ENCODE measurements at regions not wholly inside any gene's neighbourhood (a gene's known extent, or its start where the extent isn't known, plus 50 kb on each side); places are given as distances from the start of the nearest gene placed in this dataset.
A peak's percentile ranks its signal among the peaks of the same experiment; 100 is the strongest.

- Histone ChIP-seq H3K36me3 (replicated peaks; ENCODE audit: insufficient read depth, low read length) (no peaks in the 10 kb centered on the region), H3K9ac (ENCODE audit: low read length) (no peak overlapping the region), H3F3A (ENCODE audit: insufficient read depth, low read length) (no peaks in the 10 kb centered on the region), H3K9me2 (replicated peaks; ENCODE audit: insufficient read depth, low read length) (no peaks in the 10 kb centered on the region), H2AFZ (ENCODE audit: low read length) (peak overlapping the region; percentile 35; the same call in 1 of the 2 replicates), H3K79me2 (ENCODE audit: low read length) (no peaks in the 10 kb centered on the region), H3K4me2 (ENCODE audit: low read depth, low read length) (no peak overlapping the region), H3K9me3 (replicated peaks; ENCODE audit: insufficient read depth, low read length) (no peaks in the 10 kb centered on the region), H3K4me1 (ENCODE audit: low read length) (no peaks in the 10 kb centered on the region; the same call in 1 of the 2 replicates), H3K27me3 (replicated peaks; ENCODE audit: insufficient read depth, low read length) (no peaks in the 10 kb centered on the region), H3K4me3 (ENCODE audit: low read length) (no peak overlapping the region), H4K20me1 (ENCODE audit: insufficient read depth, low read length) (no peaks in the 10 kb centered on the region), H3K27ac (ENCODE audit: low read length) (no peak overlapping the region)
- peak; percentile 53 for DNase-seq
- TF ChIP-seq CTCF (IDR thresholded peaks at IDR 0.05; ENCODE audit: low read length) (no peak), EZH2 (optimal IDR thresholded peaks at IDR 0.05; ENCODE audit: low read depth, low read length) (no peak), EZH2phosphoT487 (IDR thresholded peaks at IDR 0.05; ENCODE audit: low read length) (no peak)
Observed at GRCh38 chr5:20959347-20959746, 971.3 kb upstream of the CDH18 start.

GRCh38 chr5:20958641-20959040 is 970.6 kb upstream of the CDH18 start:
- Histone ChIP-seq H4K20me1 (ENCODE audit: insufficient read depth, low read length) (no peaks in the 10 kb centered on the region), H3K9me3 (replicated peaks; ENCODE audit: insufficient read depth, low read length) (no peaks in the 10 kb centered on the region), H3K79me2 (ENCODE audit: low read length) (no peaks in the 10 kb centered on the region), H3K4me1 (ENCODE audit: low read length) (no peaks in the 10 kb centered on the region; the same call in 1 of the 2 replicates), H3K27ac (ENCODE audit: low read length) (no peak overlapping the region), H3K9ac (ENCODE audit: low read length) (no peak overlapping the region), H3K4me3 (ENCODE audit: low read length) (no peak overlapping the region), H3K9me2 (replicated peaks; ENCODE audit: insufficient read depth, low read length) (no peaks in the 10 kb centered on the region), H2AFZ (ENCODE audit: low read length) (no peak overlapping the region), H3K27me3 (replicated peaks; ENCODE audit: insufficient read depth, low read length) (no peaks in the 10 kb centered on the region), H3K4me2 (ENCODE audit: low read depth, low read length) (no peak overlapping the region), H3F3A (ENCODE audit: insufficient read depth, low read length) (no peaks in the 10 kb centered on the region), H3K36me3 (replicated peaks; ENCODE audit: insufficient read depth, low read length) (no peaks in the 10 kb centered on the region)
- TF ChIP-seq CTCF (IDR thresholded peaks at IDR 0.05; ENCODE audit: low read length) (no peak), EZH2phosphoT487 (IDR thresholded peaks at IDR 0.05; ENCODE audit: low read length) (no peak), EZH2 (optimal IDR thresholded peaks at IDR 0.05; ENCODE audit: low read depth, low read length) (no peak)
- DNase-seq, result no peak

- Histone ChIP-seq H3K9me2 (replicated peaks; ENCODE audit: insufficient read depth, low read length) (no peaks in the 10 kb centered on the region), H2AFZ (ENCODE audit: low read length) (no peak overlapping the region), H3K27me3 (replicated peaks; ENCODE audit: insufficient read depth, low read length) (no peaks in the 10 kb centered on the region), H3K4me2 (ENCODE audit: low read depth, low read length) (no peak overlapping the region), H3K4me1 (ENCODE audit: low read length) (no peaks in the 10 kb centered on the region; the same call in 1 of the 2 replicates), H3K27ac (ENCODE audit: low read length) (no peak overlapping the region), H3K4me3 (ENCODE audit: low read length) (no peak overlapping the region), H3K79me2 (ENCODE audit: low read length) (no peaks in the 10 kb centered on the region), H3K9me3 (replicated peaks; ENCODE audit: insufficient read depth, low read length) (no peaks in the 10 kb centered on the region), H3K9ac (ENCODE audit: low read length) (no peak overlapping the region), H3K36me3 (replicated peaks; ENCODE audit: insufficient read depth, low read length) (no peaks in the 10 kb centered on the region), H3F3A (ENCODE audit: insufficient read depth, low read length) (no peaks in the 10 kb centered on the region), H4K20me1 (ENCODE audit: insufficient read depth, low read length) (no peaks in the 10 kb centered on the region)
- TF ChIP-seq EZH2 (optimal IDR thresholded peaks at IDR 0.05; ENCODE audit: low read depth, low read length) (no peak), CTCF (IDR thresholded peaks at IDR 0.05; ENCODE audit: low read length) (no peak), EZH2phosphoT487 (IDR thresholded peaks at IDR 0.05; ENCODE audit: low read length) (no peak)
- no peak for DNase-seq
Observed at GRCh38 chr5:20956134-20956533, 968.1 kb upstream of the CDH18 start.

Measured in MM.1S (cell line).